ENCODE measurements at regions not wholly inside any gene's neighbourhood (a gene's known extent, or its start where the extent isn't known, plus 50 kb on each side); places are given as distances from the start of the nearest gene placed in this dataset.
A peak's percentile ranks its signal among the peaks of the same experiment; 100 is the strongest.

DNA sequence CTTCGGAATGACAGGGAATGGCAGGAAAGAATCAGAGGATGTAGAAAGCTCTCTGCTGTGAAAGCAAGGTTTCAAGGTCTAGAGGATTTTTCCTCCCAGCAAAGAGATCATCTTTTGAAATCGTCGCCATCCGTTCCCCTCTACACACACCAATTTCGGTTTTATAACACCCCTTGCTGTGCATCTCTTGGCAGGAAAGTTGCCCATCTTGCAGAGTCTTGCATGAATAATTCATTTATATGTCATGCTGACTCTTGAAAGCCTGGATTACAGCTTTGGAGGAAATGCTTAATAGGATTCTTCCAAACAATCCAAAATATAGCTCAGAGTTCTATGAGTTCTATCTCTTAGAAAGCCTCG, 262.7 kb downstream of the CHL1 start:
- DNase-seq (ENCODE audit: extremely low read depth, low read depth) = no peak

DNA sequence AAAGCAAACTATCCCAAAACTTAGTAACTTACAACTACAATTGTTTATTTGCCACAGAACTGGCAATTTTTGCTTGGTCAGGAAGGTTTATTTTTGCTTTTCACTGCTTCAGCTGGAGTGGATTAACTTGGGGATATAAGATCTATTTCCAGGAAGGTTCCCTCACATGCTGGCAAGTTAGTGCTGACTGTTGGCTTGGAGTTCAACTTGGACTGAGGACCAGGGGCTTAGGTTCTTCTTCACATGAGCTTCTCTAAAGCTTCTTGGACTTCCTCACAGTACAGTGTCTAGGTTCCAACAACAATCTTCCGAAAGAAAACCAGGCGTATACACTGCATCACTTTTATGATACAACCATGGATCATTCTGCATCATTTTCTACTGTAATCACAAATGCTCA, 264.4 kb downstream of the CHL1 start:
- DNase-seq (ENCODE audit: extremely low read depth, low read depth) = no peak

DNA sequence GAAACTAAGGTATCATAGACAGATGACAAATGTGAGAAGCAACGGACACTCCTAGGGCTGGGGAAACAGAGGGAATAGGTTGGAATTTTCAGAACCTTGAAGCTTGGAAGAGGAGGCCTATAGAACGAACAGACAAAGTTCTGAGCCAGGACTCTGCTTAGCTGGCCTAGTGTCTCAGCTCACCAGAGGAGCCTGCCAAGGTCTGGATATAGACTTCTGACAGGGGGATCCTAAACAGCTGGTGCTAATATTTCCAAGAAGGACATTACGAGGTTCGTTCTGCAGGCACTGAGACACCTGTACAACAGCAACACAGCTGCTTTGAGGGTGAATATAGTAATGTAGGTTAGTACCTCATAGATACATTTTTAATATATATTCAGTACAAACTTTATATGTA, 266.3 kb downstream of the CHL1 start:
- DNase-seq (ENCODE audit: extremely low read depth, low read depth) = no peak

DNA sequence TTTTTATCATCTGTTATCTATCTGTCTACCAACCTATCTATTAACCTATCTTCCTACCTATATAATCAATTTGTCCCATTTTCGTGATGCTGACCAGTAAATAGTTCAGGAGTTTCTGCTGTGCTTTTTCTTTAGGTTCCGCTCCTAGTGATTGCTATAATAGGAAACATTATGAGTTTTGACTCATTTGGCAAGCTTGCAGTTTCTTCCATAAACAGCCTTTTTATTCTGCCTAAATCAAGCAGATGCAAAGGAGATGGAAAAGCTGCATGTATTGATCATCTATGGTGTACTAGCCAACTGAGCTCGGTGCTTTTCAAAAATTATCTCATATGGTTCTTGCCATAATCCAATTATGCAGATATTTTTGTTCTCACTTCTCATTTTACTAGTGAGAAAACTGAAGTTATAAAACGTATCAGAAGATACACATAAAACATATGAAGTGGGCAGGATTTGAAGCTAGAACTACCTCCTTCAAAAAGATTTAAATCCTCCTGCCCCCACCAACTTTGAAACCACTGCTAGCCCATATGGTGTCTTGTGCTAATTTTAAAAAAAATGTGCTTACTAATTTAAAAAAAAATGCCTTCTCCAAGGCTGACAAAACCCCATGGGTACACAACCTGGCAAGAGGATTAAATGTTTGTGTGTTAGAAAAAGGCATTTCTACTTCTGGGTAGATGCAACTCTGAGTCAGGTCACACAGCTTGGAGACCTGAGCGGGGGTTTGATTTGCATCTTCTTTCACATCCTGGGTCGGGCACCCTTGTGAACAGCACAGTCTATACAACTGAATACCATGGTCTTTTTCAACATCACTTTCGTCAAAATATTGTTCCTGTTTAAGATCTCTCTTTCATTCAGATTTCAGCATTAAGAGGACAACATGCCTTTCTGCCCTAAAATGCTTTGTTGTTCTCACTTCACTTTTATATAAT, 267.0 kb downstream of the CHL1 start:
- DNase-seq (ENCODE audit: extremely low read depth, low read depth) = no peak

DNA sequence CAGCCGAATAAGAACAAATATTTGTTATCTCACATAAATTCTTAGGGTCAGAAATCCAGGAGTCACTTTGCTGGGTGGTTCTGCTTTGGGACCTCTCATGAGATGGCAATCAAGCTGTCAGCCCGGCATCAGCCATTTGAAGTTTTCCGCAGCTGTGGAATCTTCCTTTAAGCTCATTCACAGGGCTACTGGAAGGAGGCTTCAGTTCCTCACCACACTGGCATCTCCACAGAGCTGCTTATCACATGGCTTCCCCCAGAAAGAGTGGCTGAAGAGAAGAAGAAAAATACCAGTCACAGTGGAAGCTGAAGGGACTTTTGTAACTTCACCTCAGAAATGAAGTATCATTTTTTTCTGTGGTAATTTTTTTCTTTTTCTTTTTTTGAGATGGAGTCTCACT, 267.7 kb downstream of the CHL1 start:
- no peak for DNase-seq (ENCODE audit: extremely low read depth, low read depth)

DNA sequence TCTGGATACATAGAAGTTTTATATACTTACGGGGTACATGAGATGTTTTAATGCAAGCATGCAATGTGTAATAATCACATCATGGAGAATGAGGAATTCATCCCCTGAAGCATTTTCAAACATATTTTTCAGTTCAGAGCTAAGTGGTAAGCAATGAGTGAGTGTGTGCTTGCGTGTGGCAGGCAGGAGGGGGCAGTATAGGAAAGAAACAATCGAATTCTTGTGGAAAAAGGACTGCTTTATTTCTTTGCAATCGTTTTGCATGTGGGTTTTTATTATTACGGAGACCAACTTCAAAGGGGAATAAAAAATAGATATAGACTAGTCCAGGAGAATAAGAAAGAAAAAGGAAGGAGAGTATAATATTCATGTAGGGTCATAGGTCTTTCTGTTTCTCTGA, 271.6 kb downstream of the CHL1 start:
- no peak for DNase-seq (ENCODE audit: extremely low read depth, low read depth)

DNA sequence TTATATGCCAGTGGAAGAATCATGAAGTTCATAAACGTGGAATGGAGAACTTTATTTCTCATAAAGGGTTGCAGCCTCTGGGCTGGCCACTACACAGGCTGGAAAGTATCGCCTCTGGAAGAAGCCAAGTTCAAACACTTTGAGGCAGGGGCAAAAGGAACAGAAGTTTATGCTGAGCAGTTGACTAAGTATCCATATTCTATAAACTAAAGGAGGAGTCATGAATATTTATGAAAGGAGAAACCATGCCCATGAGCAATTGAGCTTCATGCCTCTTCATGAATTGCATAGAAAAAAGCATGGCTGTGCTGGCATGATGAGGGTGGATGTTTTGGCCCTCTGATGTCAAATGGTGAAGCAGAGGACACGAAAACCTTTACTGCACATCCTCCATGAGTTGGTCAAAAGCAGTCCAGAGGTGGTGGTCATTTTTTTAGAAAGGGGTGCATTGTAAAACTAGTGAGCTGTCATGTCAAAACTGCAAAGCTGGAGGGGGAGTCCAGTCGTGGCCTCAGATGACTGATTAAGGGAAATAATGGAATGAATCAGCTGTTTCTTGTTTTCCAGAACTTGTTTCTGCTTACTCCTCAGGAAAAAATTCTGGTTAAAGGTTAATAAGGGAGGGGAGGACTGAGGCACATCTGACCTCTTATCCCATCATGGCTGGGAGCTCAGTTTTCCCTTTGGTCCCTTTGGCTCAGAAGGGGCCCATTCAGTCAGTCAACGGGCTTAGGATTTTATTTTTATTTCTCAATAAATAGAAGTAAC, 276.7 kb downstream of the CHL1 start:
- DNase-seq (ENCODE audit: extremely low read depth, low read depth) = no peak

DNA sequence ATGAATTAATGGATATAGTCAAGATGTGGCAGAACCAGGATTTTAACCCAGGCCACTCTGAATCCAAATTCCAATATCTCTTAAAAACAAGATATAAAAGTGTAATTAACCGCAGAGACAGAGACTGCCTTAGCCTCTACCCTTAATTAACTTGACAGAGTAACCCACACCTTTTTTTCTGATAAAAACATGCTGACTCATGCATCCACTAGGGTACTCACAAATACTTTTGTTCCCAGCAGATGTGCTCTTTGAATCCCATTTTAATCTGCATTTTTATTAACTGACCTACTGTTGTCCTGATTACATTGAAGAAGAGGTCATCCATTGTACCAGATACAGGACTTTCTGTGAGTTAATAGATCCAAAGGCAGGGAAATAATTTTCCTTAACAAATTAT, 278.3 kb downstream of the CHL1 start:
- no peak for DNase-seq (ENCODE audit: extremely low read depth, low read depth)

DNA sequence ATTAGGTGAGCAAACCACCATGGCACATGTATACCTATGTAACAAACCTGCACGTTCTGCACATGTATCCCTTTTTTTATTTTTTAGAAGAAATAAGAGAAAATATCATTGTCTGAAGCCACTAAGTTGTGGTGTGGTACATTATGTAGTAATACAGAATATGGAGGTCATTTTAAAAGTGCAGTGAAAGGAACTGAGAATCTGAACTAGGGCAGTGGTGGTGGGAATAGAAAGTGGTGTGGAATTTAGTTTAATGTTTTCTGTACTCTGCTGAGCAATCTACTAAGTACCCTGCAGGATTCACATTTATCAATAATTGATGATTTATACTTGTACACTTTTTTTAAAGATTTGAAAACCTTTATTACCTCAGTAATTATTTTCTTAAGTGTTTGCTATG, 283.5 kb downstream of the CHL1 start:
- DNase-seq (ENCODE audit: extremely low read depth, low read depth) = no peak

DNA sequence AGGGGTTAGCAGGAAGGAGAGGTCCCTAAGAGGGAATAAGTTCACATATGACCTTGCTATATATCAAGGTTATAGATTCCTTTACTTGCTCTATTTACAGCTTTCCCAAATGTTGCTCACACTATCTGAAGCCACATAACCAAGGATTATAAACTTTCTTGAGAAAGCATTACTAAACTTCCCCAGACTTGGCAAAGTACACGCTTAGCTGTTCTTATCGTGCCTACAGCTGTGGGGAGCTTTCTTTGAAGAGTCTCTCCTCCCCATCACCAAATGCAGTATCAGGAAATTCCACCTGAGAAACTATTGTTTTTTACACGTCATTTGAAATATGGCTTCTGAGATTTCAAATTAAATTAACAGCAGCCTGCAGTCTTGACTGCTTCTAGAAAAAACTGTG, 284.5 kb downstream of the CHL1 start:
- DNase-seq (ENCODE audit: extremely low read depth, low read depth) = no peak

DNA sequence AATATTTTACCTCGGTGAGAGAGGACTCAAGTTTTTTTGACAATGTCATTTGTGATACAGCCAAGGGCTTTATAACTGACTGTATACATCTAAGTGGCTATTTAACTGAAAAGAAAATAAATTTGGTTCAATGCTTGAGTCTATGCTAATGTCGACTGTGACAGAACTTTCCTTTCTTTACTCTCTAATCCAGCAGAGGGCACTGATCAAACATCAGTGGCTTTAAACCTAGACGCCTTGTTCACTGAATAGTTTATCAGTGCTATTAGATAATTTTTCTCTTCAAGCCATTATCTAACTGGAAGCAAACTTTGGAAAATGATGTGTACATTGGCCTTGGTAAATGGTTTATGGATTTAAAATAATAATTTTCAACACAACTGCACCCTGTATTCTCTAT, 285.1 kb downstream of the CHL1 start:
- DNase-seq (ENCODE audit: extremely low read depth, low read depth) = peak; percentile 42

DNA sequence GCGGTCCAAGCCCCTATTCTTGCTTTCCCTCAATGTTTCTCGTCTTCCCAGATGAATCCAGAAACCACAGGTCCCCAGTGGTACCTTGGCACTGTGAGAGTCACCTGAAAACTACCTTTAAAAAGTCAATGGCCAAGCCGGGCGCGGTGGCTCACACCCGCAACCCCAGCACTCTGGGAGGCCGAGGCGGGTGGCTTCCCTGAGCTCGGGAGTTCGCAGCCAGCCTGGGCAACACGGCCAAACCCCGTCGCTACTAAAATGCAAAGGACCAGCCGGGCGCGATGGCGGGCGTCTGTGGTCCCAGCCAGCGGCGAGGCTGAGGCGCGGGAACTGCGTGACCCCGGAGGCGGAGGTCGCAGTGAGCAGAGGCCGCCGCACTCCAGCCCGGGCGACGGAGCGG, 285.9 kb downstream of the CHL1 start:
- no peak for DNase-seq (ENCODE audit: extremely low read depth, low read depth)

DNA sequence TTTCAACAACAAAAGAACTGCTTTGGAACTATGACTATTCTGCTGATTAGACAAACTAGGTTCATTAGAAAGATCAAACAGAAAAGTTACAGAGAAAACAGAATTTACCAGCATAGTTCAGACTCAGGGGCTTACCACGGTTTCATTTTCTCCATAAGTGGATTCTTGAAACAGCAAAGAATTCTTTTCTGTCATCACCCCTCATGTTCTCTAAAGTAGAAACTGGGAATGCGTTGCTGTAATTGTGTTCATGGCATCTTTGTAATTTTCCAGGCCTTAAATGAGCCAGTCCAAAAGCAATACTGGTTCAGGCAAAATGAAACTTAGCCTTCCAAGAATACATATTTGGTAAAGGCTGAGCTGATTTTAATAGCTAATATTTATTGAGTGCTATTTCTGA, 287.8 kb downstream of the CHL1 start:
- DNase-seq (ENCODE audit: extremely low read depth, low read depth) = no peak

DNA sequence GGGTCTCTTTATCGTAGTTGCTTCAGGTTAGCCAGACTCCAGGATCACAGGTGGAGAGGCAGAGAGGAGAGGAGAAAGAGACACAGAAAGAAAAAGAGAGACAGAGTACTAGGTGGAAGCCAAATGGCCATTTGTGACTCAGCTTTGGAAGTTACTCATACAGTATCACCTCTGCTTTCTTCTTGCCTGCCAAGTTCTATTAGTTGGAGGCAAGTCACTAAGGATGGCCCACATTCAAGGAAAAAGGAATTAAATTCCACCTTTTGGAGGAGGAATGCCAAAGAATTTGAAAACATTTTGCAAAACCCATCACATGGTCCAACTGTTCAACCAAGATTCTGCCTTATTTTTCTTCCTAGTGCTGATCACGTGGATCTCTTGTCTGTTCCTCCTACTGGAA, 291.1 kb downstream of the CHL1 start:
- no peak for DNase-seq (ENCODE audit: extremely low read depth, low read depth)

DNA sequence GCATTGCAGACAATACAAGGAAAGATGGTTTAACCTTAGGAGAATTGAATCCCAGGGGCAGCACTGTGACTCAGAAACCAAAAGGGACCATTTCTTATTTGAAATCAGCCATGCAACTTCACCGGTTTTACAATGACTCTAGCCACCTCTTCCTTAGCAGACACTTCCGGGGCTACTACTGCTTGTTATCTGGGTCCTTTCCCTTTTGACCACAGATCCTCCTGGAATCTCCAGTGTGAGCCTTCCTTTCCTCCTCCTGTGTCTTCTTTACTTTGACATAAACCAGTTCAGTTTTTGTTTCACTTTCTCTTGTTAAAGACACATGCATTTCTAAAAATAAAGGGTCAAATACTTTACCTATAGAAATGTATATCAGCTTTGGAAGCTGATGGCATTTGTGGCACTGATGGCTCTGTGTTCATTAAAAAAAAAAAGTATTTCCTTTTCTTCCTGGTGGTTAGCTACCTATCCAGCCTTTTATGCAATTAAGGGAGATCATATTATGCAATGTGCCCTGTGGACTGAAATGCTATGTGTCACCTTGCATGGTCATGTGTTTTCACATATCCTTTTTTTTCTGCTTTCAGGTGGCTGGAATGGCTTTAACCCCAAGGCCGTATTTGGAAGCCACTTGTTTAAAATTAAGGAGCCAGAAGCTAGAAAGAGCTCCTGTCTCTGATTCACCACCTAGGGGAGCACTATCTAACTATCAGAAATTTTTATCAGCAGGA, 296.2 kb downstream of the CHL1 start:
- DNase-seq (ENCODE audit: extremely low read depth, low read depth) = no peak

DNA sequence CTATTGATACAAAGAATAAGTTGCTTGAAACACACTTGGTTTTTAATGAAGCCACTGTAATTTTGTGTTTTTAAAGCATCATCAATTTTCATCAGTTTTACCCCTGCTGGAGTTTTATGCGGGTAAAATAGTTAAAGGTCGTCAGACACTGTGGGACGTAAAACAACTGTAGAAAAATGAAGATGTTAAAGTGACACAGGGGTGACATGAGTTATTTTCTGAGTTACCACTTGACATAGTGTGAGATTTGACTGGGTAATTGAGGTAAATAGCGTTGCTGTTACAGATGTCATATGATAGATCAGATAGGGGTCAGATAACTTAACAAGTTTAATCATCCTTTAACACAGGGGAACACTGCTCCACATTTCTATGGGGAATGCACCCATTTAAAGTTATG, 297.6 kb downstream of the CHL1 start:
- DNase-seq (ENCODE audit: extremely low read depth, low read depth) = no peak

DNA sequence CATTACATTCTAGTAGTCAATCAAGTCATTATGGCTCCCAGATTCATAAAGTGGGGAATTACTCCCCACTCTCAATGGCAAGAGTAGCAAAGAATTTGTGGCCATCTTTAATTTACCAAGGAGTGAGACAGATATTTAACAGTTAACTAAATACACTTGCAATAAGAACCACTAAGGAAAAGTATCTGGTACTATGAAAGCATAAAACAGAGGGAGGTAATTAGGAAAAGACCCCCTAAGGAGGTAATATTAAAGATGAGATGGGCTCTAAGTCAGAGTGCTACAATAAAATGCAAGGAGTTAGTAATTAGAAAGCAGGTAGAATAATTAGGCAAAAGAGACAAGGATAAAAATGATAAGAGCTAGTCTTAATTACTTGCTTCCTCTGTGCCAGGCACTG, 301.9 kb downstream of the CHL1 start:
- no peak for DNase-seq (ENCODE audit: extremely low read depth, low read depth)

DNA sequence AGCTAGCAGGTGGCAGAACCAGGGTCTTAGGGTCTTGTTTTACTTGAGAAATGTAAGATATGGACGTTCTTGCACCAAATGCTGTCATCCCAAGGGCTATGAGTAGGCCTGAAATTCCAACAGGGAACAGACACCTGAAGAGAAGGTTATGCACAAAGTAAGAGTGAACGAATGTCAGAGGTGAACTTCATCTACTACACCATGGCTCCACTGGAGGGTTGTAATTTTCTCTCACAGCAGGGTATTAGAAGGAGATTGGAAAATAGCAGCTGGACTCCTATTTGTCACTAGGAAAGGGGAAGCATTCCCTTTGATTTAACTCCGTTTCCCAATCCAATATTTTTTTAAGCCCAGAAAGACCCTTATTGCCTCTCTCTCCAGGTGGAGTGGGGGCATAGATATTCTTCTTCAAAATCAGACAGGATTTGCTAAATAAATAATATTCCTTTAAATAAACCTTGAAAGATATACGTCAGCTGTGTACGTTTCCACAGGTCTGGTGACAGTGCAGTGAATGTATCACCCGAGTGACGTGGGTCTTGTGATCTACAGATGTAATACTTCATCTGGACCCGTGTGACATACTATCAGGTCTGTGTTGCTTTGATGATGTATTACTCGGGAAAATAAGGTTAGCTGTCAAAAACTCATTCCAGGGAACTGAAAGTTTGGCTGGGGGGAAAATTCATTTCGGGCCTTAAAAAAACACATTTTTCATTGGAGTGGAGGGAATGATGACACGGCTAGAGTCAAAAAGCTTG, 302.6 kb downstream of the CHL1 start:
- DNase-seq (ENCODE audit: extremely low read depth, low read depth) = no peak

DNA sequence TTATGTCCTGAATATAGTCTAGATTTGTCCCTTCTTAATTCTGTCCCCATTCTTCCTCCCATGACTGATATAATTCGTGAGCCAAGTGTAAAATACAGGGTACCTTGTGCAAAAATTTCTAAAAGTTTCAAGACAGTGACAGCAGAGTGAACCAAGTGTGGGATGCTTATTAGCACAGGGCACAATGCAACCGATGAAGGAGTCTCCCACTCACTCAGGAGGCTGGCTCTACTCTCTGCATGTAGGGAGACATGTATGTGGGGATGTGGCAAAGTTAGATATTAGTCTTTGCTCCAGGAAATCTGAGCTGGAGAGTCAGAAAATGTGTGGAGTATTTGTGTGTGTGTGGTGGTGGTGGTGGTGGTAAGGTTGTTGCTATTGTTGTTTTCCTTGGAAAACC, 305.9 kb downstream of the CHL1 start:
- no peak for DNase-seq (ENCODE audit: extremely low read depth, low read depth)

DNA sequence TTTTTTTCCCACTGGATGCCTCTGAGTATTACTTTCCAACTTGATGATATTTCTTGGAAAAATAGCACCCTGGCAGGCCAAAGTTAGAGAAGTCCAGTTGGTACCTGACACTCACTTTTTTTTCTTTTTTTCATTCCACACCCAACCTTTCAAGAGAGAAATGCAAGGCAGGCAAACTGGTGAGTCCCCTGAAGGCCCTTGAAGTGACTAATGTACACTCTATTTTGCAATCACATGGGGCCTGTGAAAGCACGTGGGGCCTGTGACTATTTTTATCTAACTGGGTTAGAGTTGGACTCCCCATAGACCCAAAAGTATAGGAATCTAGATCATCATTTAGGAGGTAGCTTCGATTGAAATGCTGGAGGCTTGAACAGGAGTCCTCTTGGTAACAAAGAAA, 316.7 kb downstream of the CHL1 start:
- no peak for DNase-seq (ENCODE audit: extremely low read depth, low read depth)

DNA sequence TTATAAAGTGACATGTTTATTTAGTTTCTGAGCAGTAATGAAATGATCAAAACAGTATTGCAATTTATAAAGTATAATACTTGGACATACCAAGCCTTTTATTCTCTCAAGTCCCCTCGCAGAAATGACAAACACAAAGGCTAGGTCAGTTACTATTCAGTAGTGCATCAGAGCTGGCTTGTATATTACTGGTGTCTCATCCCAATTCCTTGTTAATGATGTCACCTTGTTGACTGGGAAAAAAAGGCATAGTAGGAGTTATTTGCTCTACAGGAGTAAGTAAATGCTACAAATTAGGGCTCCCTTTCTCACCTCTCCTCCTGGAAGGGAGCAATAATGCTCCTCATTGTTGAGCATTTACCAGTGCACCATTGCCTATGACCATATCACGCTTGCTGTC, 317.6 kb downstream of the CHL1 start:
- peak; percentile 9 for DNase-seq (ENCODE audit: extremely low read depth, low read depth)
